ENCODE measurements at regions not wholly inside any gene's neighbourhood (a gene's known extent, or its start where the extent isn't known, plus 50 kb on each side); places are given as distances from the start of the nearest gene placed in this dataset.

- H3K23me2 ChIP-seq (ENCODE audit: low read depth, low read length), result no peaks in the 10 kb centered on the region
- H3K56ac ChIP-seq (replicated peaks; ENCODE audit: insufficient read length, low read depth, low read length), result no peak overlapping the region
- H3K18ac ChIP-seq (ENCODE audit: extremely low read depth, low read length), result no peak overlapping the region
- H3K36me3 ChIP-seq (ENCODE audit: control insufficient read depth in 2 of 4, insufficient read depth in 4 of 4, low read length in 3 of 4), result peaks cover 0 to 9% (median 3%) of the 10 kb centered on the region in 4 experiments; a peak in 3 of 8 replicates
- no peaks in the 10 kb centered on the region for H3K4me1 ChIP-seq (replicated peaks in 1 of 4; ENCODE audit: control insufficient read depth in 3 of 4, insufficient read depth in 4 of 4, low read length in 3 of 4)
- no peaks in the 10 kb centered on the region for H3K27me3 ChIP-seq (replicated peaks in 1 of 4; ENCODE audit: control insufficient read depth in 3 of 4, extremely low read depth in 1 of 4, insufficient read depth in 3 of 4, low read length in 3 of 4)
- POLR2A ChIA-PET (ENCODE audit: partially characterized antibody), result no interaction called here
- no peak overlapping the region for H3K4me3 ChIP-seq (ENCODE audit: extremely low read depth in 1 of 4, insufficient read depth in 2 of 4, low read depth in 3 of 4, low read length in 4 of 4)
- H4K20me1 ChIP-seq (replicated peaks in 1 of 2; ENCODE audit: control insufficient read depth in 1 of 2, insufficient read depth in 2 of 2, low read length in 2 of 2), result no peaks in the 10 kb centered on the region
- no peak overlapping the region for H3K23ac ChIP-seq (ENCODE audit: insufficient read length)
- H4K91ac ChIP-seq (replicated peaks; ENCODE audit: insufficient read length, low read length), result no peak overlapping the region
- no peak overlapping the region for H2BK20ac ChIP-seq (ENCODE audit: low read length)
- TF ChIP-seq EZH2 (IDR thresholded peaks at IDR 0.05; ENCODE audit: low read depth, low read length, severe bottlenecking) (no peak), TAF7 (optimal IDR thresholded peaks at IDR 0.05; ENCODE audit: borderline replicate concordance, low read depth, low read length) (no peak), SUZ12 (IDR thresholded peaks at IDR 0.05; ENCODE audit: low read length) (no peak)
- no peaks in the 10 kb centered on the region for H3K79me2 ChIP-seq (ENCODE audit: control insufficient read depth in 1 of 2, insufficient read depth in 2 of 2, low read length in 2 of 2)
- H3K79me1 ChIP-seq (ENCODE audit: low read depth, low read length), result no peaks in the 10 kb centered on the region
- no peak overlapping the region for H4K8ac ChIP-seq (ENCODE audit: extremely low read depth, insufficient read depth, low read length)
- no peak overlapping the region for H2BK5ac ChIP-seq (ENCODE audit: low read depth, low read length)
- no peak overlapping the region for H2BK120ac ChIP-seq (replicated peaks; ENCODE audit: low read depth, low read length)
- H3K4me2 ChIP-seq (ENCODE audit: insufficient read depth in 1 of 2, low read depth in 2 of 2, low read length in 2 of 2), result no peak overlapping the region
- FAIRE-seq (no peak), DNase-seq (ENCODE audit: low read depth in 1 of 2, low spot score in 2 of 2) (no peak)
- no peak overlapping the region for H4K5ac ChIP-seq (ENCODE audit: insufficient read length, low read depth, low read length)
- 86% methylated on average over 2 of the region's 2 CpGs; no CpG with 5 or more reads in 1 of the 2 experiments for whole genome bisulfite sequencing, 2 experiments (ENCODE audit: extremely low coverage in 1 of 2, insufficient coverage in 1 of 2, insufficient read length in 1 of 2, insufficient replicate concordance in 2 of 2, low coverage in 1 of 2, low lambda C conversion rate in 2 of 2, missing lambda C conversion rate in 1 of 2)
- no peak overlapping the region for H3K9ac ChIP-seq (replicated peaks in 1 of 4; ENCODE audit: extremely low read depth in 1 of 4, low read depth in 3 of 4, low read length in 3 of 4)
- no peak overlapping the region for H3K4ac ChIP-seq (replicated peaks; ENCODE audit: insufficient read length, low read depth, low read length)
- H3K27ac ChIP-seq (ENCODE audit: low read depth, low read length), result no peak overlapping the region
- no peak overlapping the region for H2AK5ac ChIP-seq (ENCODE audit: low read depth, low read length)
- no peak overlapping the region for H3K14ac ChIP-seq (ENCODE audit: insufficient read length)
- CTCF ChIA-PET (ENCODE audit: partially characterized antibody), result interaction anchor here (1.7 kb wide), 1 partner anchor 10 kb away, joined by 4 read pairs; no protein-coding TSS in a partner anchor
- no peak overlapping the region for H2AFZ ChIP-seq (ENCODE audit: low read length)
- H2BK15ac ChIP-seq (ENCODE audit: low read length), result no peak overlapping the region
- H2BK12ac ChIP-seq (ENCODE audit: low read depth, low read length), result no peak overlapping the region
- peaks cover 29 to 36% of the 10 kb centered on the region in 2 experiments for H3K9me3 ChIP-seq (ENCODE audit: insufficient read depth in 2 of 2, low read depth in 1 of 2, low read length in 1 of 2)
These were observed 264.5 kb upstream of the SEMA3C start for GRCh38 chr7:81183326-81183725.
